ENCODE measurements at regions not wholly inside any gene's neighbourhood (a gene's known extent, or its start where the extent isn't known, plus 50 kb on each side); places are given as distances from the start of the nearest gene placed in this dataset.

- no peak for DNase-seq (ENCODE audit: low read depth in 1 of 2, low spot score in 1 of 2)
- Histone ChIP-seq H3K27ac (replicated peaks) (no peak overlapping the region), H3K27me3 (ENCODE audit: insufficient read depth, poor library complexity, severe bottlenecking) (no peaks in the 10 kb centered on the region), H3K4me3 (replicated peaks; ENCODE audit: insufficient read depth, low read length) (no peak overlapping the region)
- TF ChIP-seq SPI1 (IDR thresholded peaks at IDR 0.05; ENCODE audit: borderline replicate concordance, low read depth): no peak
Measured at GRCh38 chr4:26126143-26126718, 194.6 kb upstream of the RBPJ start.

GRCh38 chr4:26126994-26127393 is 193.8 kb upstream of the RBPJ start:
- no peaks in the 10 kb centered on the region for H3K27me3 ChIP-seq (ENCODE audit: insufficient read depth, poor library complexity, severe bottlenecking)
- H3K27ac ChIP-seq (replicated peaks): no peak overlapping the region
- TF ChIP-seq GABPA (IDR thresholded peaks at IDR 0.05; ENCODE audit: low read depth) (no peak), REST (IDR thresholded peaks at IDR 0.05; ENCODE audit: insufficient replicate concordance, low read depth) (no peak), CTCF (IDR thresholded peaks at IDR 0.05; ENCODE audit: insufficient read depth, low read length) (no peak), SPI1 (IDR thresholded peaks at IDR 0.05; ENCODE audit: borderline replicate concordance, low read depth) (no peak), POLR2AphosphoS5 (IDR thresholded peaks at IDR 0.05; ENCODE audit: low read depth) (no peak)
- H3K4me3 ChIP-seq (replicated peaks; ENCODE audit: insufficient read depth, low read length): no peak overlapping the region
- DNase-seq (ENCODE audit: low read depth in 1 of 2, low spot score in 1 of 2): no peak

- DNase-seq (ENCODE audit: low read depth in 1 of 2, low spot score in 1 of 2): no peak
- H3K4me3 ChIP-seq (replicated peaks; ENCODE audit: insufficient read depth, low read length): no peak overlapping the region
- no peak overlapping the region for H3K27ac ChIP-seq (replicated peaks)
- TF ChIP-seq CTCF (IDR thresholded peaks at IDR 0.05; ENCODE audit: insufficient read depth, low read length) (no peak), SPI1 (IDR thresholded peaks at IDR 0.05; ENCODE audit: borderline replicate concordance, low read depth) (no peak), GABPA (IDR thresholded peaks at IDR 0.05; ENCODE audit: low read depth) (no peak), POLR2AphosphoS5 (IDR thresholded peaks at IDR 0.05; ENCODE audit: low read depth) (no peak), REST (IDR thresholded peaks at IDR 0.05; ENCODE audit: insufficient replicate concordance, low read depth) (no peak)
- no peaks in the 10 kb centered on the region for H3K27me3 ChIP-seq (ENCODE audit: insufficient read depth, poor library complexity, severe bottlenecking)
Measured at GRCh38 chr4:26127851-26128337, 192.9 kb upstream of the RBPJ start.

GRCh38 chr4:26130173-26130572 is 190.6 kb upstream of the RBPJ start:
- TF ChIP-seq CTCF (IDR thresholded peaks at IDR 0.05; ENCODE audit: insufficient read depth, low read length) (no peak), GABPA (IDR thresholded peaks at IDR 0.05; ENCODE audit: low read depth) (no peak), POLR2AphosphoS5 (IDR thresholded peaks at IDR 0.05; ENCODE audit: low read depth) (no peak), SPI1 (IDR thresholded peaks at IDR 0.05; ENCODE audit: borderline replicate concordance, low read depth) (no peak), REST (IDR thresholded peaks at IDR 0.05; ENCODE audit: insufficient replicate concordance, low read depth) (no peak)
- H3K4me3 ChIP-seq (replicated peaks; ENCODE audit: insufficient read depth, low read length): no peak overlapping the region
- no peak overlapping the region for H3K27ac ChIP-seq (replicated peaks)
- no peaks in the 10 kb centered on the region for H3K27me3 ChIP-seq (ENCODE audit: insufficient read depth, poor library complexity, severe bottlenecking)
- no peak for DNase-seq (ENCODE audit: low read depth in 1 of 2, low spot score in 1 of 2)

All from HL-60 (cell line).